ENCODE measurements at regions not wholly inside any gene's neighbourhood (a gene's known extent, or its start where the extent isn't known, plus 50 kb on each side); places are given as distances from the start of the nearest gene placed in this dataset.
"Not testable (repeated sequence)": the region's sequence is repeated elsewhere in the genome, so short reads cannot be mapped to it uniquely, and the experiment has no call there.

GRCh38 chr2:7681881-7682461 lies 764.8 kb downstream of the RNF144A start:
- no peak overlapping the region for H3K4me3 ChIP-seq (ENCODE audit: low read length)
- TF ChIP-seq ZNF274 (IDR thresholded peaks at IDR 0.05; ENCODE audit: low read depth, low read length): no peak

DNA sequence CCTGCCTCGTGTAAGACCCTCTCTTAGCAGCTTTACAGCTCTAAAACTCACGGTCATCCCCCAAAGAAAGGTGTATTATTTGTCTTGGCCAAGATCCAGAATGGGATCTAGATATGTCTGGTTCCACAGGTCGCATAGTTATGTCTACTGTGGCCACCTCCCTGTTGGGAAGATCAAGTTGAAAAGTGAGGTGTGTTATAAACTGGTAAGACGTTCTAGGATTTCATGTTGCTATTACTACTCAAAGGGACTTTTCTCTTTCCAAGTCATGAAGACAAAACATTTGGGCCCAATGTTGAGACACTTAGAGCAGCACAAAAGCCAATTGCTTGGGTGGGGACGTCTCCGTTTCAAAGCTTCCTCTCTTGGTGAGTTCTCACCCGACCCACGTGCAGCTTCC lies 766.0 kb downstream of the RNF144A start:
- no peak for TF ChIP-seq ZNF274 (IDR thresholded peaks at IDR 0.05; ENCODE audit: low read depth, low read length)
- H3K4me3 ChIP-seq (ENCODE audit: low read length): no peak overlapping the region

DNA sequence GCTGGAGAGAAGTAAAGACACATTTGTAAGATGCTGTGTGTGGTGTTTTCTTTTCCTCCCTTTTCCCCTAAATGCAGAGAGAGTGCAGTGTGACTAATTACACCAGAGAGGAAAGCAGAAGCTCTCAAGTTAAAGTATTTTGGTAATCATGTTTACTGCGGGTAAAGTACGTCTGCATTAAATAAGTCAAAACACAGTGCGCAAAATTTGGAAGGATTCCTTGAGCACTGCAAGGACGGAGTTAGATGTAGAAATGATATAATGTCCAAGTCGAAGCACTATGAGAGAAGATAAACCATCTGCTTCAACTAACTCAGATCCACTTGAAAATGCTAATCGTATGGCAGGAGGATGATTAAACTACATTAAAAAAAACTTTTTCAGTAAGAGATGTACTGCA lies 766.5 kb downstream of the RNF144A start:
- no peak for TF ChIP-seq ZNF274 (IDR thresholded peaks at IDR 0.05; ENCODE audit: low read depth, low read length)

DNA sequence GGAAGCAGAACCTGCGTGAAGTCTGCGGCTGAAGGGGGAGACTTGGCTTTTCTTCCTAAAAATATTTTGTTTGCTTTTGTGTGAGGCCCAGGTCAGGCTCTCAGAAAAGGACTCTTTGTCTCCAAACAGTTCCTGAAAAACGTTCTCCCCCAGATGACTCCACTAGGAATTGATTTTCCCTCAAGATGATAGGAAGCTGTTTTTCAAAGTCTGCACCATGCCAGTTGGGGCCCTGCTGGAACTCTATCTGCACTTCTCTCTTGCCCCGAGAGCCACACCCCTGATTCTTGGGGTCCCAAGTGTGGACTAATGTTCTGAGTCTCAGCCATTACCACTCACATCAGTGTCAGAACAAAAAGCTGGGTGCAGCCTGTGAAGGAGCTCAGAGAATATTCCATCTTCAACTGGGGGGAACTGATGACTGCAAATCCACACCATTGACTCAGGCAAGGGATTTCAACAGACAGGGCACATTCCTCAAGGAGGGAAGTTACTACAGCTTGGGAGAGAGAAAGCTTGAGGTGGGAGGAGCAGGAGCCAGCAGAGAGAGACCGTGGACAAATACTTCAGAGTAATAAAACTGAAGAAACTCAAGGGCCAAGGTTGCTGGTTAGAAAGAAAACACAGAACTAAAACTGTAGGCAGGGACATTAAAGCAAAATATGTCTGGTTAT lies 768.3 kb downstream of the RNF144A start:
- TF ChIP-seq ZNF274 (IDR thresholded peaks at IDR 0.05; ENCODE audit: low read depth, low read length): no peak
- H3K4me3 ChIP-seq (ENCODE audit: low read length): no peak overlapping the region

More for the DNA sequence above, 766.5 kb downstream of the RNF144A start:
- H3K4me3 ChIP-seq (ENCODE audit: low read length): no peak overlapping the region

- H3K4me3 ChIP-seq (ENCODE audit: low read length): no peak overlapping the region
- no peak for TF ChIP-seq ZNF274 (IDR thresholded peaks at IDR 0.05; ENCODE audit: low read depth, low read length)
These were observed 768.8 kb downstream of the RNF144A start for GRCh38 chr2:7686016-7686385.

DNA sequence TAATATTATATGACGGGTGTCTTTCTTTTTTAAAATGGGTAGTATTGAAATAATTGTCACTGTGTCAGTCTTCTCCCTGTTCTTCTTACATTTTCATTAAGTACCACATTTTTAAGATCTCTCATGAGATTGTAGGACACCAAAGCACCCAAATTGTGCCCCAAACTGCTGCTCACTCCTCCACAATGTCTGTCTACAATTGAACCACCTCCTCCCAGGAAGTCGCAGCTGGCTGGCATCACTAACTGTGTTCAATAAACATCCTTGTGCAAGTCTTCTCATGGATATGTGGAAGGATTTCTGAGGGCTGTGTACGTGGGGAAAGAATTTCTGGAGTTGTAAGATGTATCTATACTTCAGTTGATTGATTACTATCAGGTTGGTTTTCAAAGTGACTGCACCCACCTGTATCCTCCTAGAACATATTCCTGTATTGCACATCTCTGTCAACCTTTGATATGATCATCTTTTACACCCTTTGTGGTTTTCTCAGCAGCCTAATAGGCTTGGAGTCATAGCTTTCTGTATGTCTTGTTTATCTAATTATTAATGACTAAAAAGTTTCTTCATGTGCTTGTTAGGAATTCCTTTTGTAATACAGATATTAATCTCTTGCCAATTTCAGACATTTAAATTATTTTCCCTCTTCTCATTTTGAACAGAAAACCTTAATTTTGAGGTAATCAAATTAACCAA lies 774.9 kb downstream of the RNF144A start:
- H3K4me3 ChIP-seq (ENCODE audit: low read length): no peak overlapping the region
- TF ChIP-seq ZNF274 (IDR thresholded peaks at IDR 0.05; ENCODE audit: low read depth, low read length): no peak

GRCh38 chr2:7692657-7693161 lies 775.5 kb downstream of the RNF144A start:
- H3K4me3 ChIP-seq (ENCODE audit: low read length): no peak overlapping the region
- TF ChIP-seq ZNF274 (IDR thresholded peaks at IDR 0.05; ENCODE audit: low read depth, low read length): no peak

GRCh38 chr2:7693246-7694075 lies 776.2 kb downstream of the RNF144A start:
- H3K4me3 ChIP-seq (ENCODE audit: low read length): no peak overlapping the region
- no peak for TF ChIP-seq ZNF274 (IDR thresholded peaks at IDR 0.05; ENCODE audit: low read depth, low read length)

- TF ChIP-seq ZNF274 (IDR thresholded peaks at IDR 0.05; ENCODE audit: low read depth, low read length): no peak
These were observed 777.1 kb downstream of the RNF144A start for GRCh38 chr2:7694076-7694985.

DNA sequence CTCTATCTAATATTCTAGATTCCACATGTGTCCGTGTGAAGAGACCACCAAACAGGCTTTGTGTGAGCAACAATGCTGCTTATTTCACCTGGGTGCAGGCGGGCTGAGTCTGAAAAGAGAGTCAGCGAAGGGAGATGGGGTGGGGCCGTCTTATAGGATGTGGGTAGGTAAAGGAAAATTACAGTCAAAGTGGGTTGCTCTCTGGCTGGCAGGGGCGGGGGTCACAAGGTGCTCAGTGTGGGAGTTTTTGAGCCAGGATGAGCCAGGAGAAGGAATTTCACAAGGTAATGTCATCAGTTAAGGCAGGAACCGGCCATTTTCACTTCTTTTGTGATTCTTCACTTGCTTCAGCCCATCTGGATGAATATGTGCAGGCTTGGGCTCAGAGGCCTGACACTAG lies 779.3 kb downstream of the RNF144A start:
- not testable (repeated sequence) for H3K4me3 ChIP-seq (ENCODE audit: low read length)

More at GRCh38 chr2:7694076-7694985, 777.1 kb downstream of the RNF144A start:
- H3K4me3 ChIP-seq (ENCODE audit: low read length): no peak overlapping the region

DNA sequence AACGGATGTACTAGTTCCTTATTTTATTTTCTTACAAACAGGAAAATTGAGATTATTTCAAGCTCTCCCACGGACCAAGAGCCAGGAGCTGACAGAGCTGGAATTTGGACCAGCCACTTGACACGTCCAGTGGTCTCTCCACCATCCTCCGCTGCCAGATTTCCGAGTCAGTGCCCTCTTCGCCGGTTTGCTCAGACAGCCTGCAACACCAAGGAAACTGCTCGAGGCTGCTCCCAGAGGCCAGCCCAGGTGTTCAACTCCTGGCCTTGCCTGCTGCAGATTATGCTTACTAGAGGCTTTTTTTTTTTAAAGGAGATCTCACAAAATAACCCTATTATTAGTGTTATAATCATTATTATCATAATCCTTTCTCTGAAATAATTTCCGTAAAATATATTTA lies 779.8 kb downstream of the RNF144A start:
- no peak overlapping the region for H3K4me3 ChIP-seq (ENCODE audit: low read length)
- no peak for TF ChIP-seq ZNF274 (IDR thresholded peaks at IDR 0.05; ENCODE audit: low read depth, low read length)

GRCh38 chr2:7701791-7702190 lies 784.6 kb downstream of the RNF144A start:
- no peak for TF ChIP-seq ZNF274 (IDR thresholded peaks at IDR 0.05; ENCODE audit: low read depth, low read length)
- no peak overlapping the region for H3K4me3 ChIP-seq (ENCODE audit: low read length)

- no peak overlapping the region for H3K4me3 ChIP-seq (ENCODE audit: low read length)
- TF ChIP-seq ZNF274 (IDR thresholded peaks at IDR 0.05; ENCODE audit: low read depth, low read length): no peak
These were observed 785.8 kb downstream of the RNF144A start for GRCh38 chr2:7703048-7703447.
